A673 (cell line): ENCODE measurements at regions not wholly inside any gene's neighbourhood (a gene's known extent, or its start where the extent isn't known, plus 50 kb on each side); places are given as distances from the start of the nearest gene placed in this dataset.

Source experiments
- BruUV-seq: library from RNA; stranded (reverse); fragments of 400-500 nt; replicated peaks from 2 replicates; lab custom pipeline; 2021; lab: Mats Ljungman, UMichigan
- CTCF ChIA-PET: fragments of 300-600 bp; sonication (Branson Sonifier 250); formaldehyde crosslinking; loops from one replicate; lab custom pipeline; 2022; ENCODE audit warnings: antibody characterized with exemption; lab: Charles Lee
- POLR2A ChIA-PET: fragments of 300-600 bp; sonication (Branson Sonifier 250); formaldehyde crosslinking; loops from one replicate; lab custom pipeline; 2022; ENCODE audit warnings: antibody characterized with exemption; ENCODE audit not compliant: low non-redundant PET; lab: Charles Lee
- DNase-seq: peaks from one replicate; pipeline ENCODE4 v3.0.0-alpha.2; 2015; ENCODE audit warnings: low spot score
- H3K27ac ChIP-seq: fragments of 200-600 bp; sonication (generic); 2 replicates; pipeline ENCODE4 v1.5.1; 2016; ENCODE audit warnings: mixed run types, low read depth, mild to moderate bottlenecking, mixed read lengths, antibody characterized with exemption, low read length; ENCODE audit not compliant: poor library complexity, severe bottlenecking
- H3K27me3 ChIP-seq: fragments of 200-600 bp; sonication (generic); replicated peaks from 2 replicates; pipeline ENCODE4 v1.6.1; 2017; ENCODE audit warnings: mixed run types, low read depth, mild to moderate bottlenecking, mixed read lengths, antibody characterized with exemption, low read length; ENCODE audit not compliant: insufficient read depth, poor library complexity
- H3K36me3 ChIP-seq: fragments of 200-600 bp; sonication (generic); 2 replicates; pipeline ENCODE4 v1.6.1; 2016; ENCODE audit warnings: mixed run types, mild to moderate bottlenecking, mixed read lengths, antibody characterized with exemption, low read length; ENCODE audit not compliant: insufficient read depth, poor library complexity, severe bottlenecking
- H3K4me1 ChIP-seq: fragments of 200-600 bp; sonication (generic); 2 replicates; pipeline ENCODE4 v1.6.1; 2017; ENCODE audit warnings: mixed run types, mild to moderate bottlenecking, mixed read lengths, antibody characterized with exemption, low read length; ENCODE audit not compliant: insufficient read depth, poor library complexity, severe bottlenecking
- H3K4me3 ChIP-seq: fragments of 200-600 bp; sonication (generic); 2 replicates; pipeline ENCODE4 v1.5.1; 2016; ENCODE audit warnings: low read depth, mixed run types, mild to moderate bottlenecking, mixed read lengths, low read length; ENCODE audit not compliant: poor library complexity, severe bottlenecking
- H3K9me3 ChIP-seq: fragments of 200-600 bp; sonication (generic); 2 replicates; pipeline ENCODE4 v1.6.1; 2016; ENCODE audit warnings: mixed run types, low read depth, mild to moderate bottlenecking, mixed read lengths, antibody characterized with exemption, low read length; ENCODE audit not compliant: poor library complexity, severe bottlenecking
- CTCF ChIP-seq: fragments of 300-800, 200-600 bp; sonication (generic); conservative IDR thresholded peaks from 2 replicates; pipeline ENCODE4 v1.5.1; 2017; ENCODE audit warnings: low read depth, mild to moderate bottlenecking, antibody characterized with exemption, low read length, moderate library complexity, mixed read lengths
- EZH2 ChIP-seq: fragments of 200-600 bp; sonication (generic); IDR thresholded peaks from 2 replicates; pipeline ENCODE4 v1.6.1; 2017; ENCODE audit warnings: borderline replicate concordance, low read depth, mild to moderate bottlenecking, mixed read lengths, antibody characterized with exemption, low read length; ENCODE audit not compliant: poor library complexity, severe bottlenecking
- intact Hi-C: fragments of 100-400 bp; cut with micrococcal nuclease; formaldehyde crosslinking; loops from one replicate; pipeline ENCODE4 v1.10.0; 2022; ENCODE audit not compliant: unreplicated experiment

GRCh38 chr9:106596984-106597383, 266.0 kb upstream of the ZNF462 start:
- no peaks in the 10 kb centered on the region for H3K27me3 ChIP-seq
- no peak overlapping the region for H3K4me3 ChIP-seq
- TF ChIP-seq CTCF (no peak), EZH2 (no peak)
- intact Hi-C loops: no loop called here
- no peaks in the 10 kb centered on the region for H3K9me3 ChIP-seq
- CTCF ChIA-PET: no interaction called here
- H3K36me3 ChIP-seq: no peaks in the 10 kb centered on the region
- H3K27ac ChIP-seq: no peak overlapping the region
- POLR2A ChIA-PET: no interaction called here
- H3K4me1 ChIP-seq: no peaks in the 10 kb centered on the region
- no peak for DNase-seq
- no TSS peak for BruUV-seq

GRCh38 chr9:106600955-106601560, 261.9 kb upstream of the ZNF462 start:
- Histone ChIP-seq H3K9me3 (no peaks in the 10 kb centered on the region), H3K4me3 (no peak overlapping the region), H3K36me3 (no peaks in the 10 kb centered on the region), H3K4me1 (no peaks in the 10 kb centered on the region), H3K27ac (no peak overlapping the region), H3K27me3 (no peaks in the 10 kb centered on the region)
- ChIA-PET CTCF (no interaction called here), POLR2A (no interaction called here)
- DNase-seq: no peak
- BruUV-seq: no TSS peak
- intact Hi-C loops: no loop called here
- no peak for TF ChIP-seq CTCF
- no peak for TF ChIP-seq EZH2

GRCh38 chr9:106602344-106602743, 260.6 kb upstream of the ZNF462 start:
- CTCF ChIA-PET: no interaction called here

More at GRCh38 chr9:106602344-106602743, 260.6 kb upstream of the ZNF462 start:
- H3K4me1 ChIP-seq: no peaks in the 10 kb centered on the region
- no peak for TF ChIP-seq CTCF
- no peak for TF ChIP-seq EZH2
- H3K27me3 ChIP-seq: no peaks in the 10 kb centered on the region
- H3K27ac ChIP-seq: no peak overlapping the region
- no peaks in the 10 kb centered on the region for H3K36me3 ChIP-seq
- no TSS peak for BruUV-seq
- H3K9me3 ChIP-seq: no peaks in the 10 kb centered on the region
- POLR2A ChIA-PET: no interaction called here
- intact Hi-C loops: no loop called here
- H3K4me3 ChIP-seq: no peak overlapping the region
- DNase-seq: no peak
